Panc1 (cell line): ENCODE measurements at regions not wholly inside any gene's neighbourhood (a gene's known extent, or its start where the extent isn't known, plus 50 kb on each side); places are given as distances from the start of the nearest gene placed in this dataset.

Experiments used
- CTCF ChIP-seq: fragments of 450-650 bp; IDR thresholded peaks from 2 replicates; pipeline ENCODE4 v1.5.1; 2017; ENCODE audit warnings: mild to moderate bottlenecking
- POLR2AphosphoS5 ChIP-seq: IDR thresholded peaks from 2 replicates; pipeline ENCODE4 v1.6.1; 2012; ENCODE audit warnings: mild to moderate bottlenecking, low read depth, low read length, moderate library complexity
- SIN3A ChIP-seq: IDR thresholded peaks from 2 replicates; pipeline ENCODE4 v1.6.1; 2012; ENCODE audit warnings: low read depth, mild to moderate bottlenecking, low read length, moderate library complexity, borderline replicate concordance; ENCODE audit not compliant: insufficient read depth

- TF ChIP-seq CTCF = no peak
- TF ChIP-seq SIN3A = no peak
- TF ChIP-seq POLR2AphosphoS5 = no peak
Observed at GRCh38 chr6:12622566-12622965, 94.0 kb upstream of the PHACTR1 start.
